BJ (cell line): ENCODE measurements at regions not wholly inside any gene's neighbourhood (a gene's known extent, or its start where the extent isn't known, plus 50 kb on each side); places are given as distances from the start of the nearest gene placed in this dataset.
"Not testable (repeated sequence)": the region's sequence is repeated elsewhere in the genome, so short reads cannot be mapped to it uniquely, and the experiment has no call there.

Experiments used
- CTCF ChIA-PET: fragments of 350-600 bp; formaldehyde crosslinking; extraction: SDS; loops from one replicate; lab custom pipeline; 2021; ENCODE audit warnings: antibody characterized with exemption, inconsistent platforms; lab: Yijun Ruan, JAX
- POLR2A ChIA-PET: fragments of 300-600 bp; sonication (Branson Sonifier 250); formaldehyde crosslinking; extraction: SDS; loops from one replicate; lab custom pipeline; 2021; ENCODE audit warnings: antibody characterized with exemption; lab: Charles Lee
- DNase-seq: peaks from one replicate; pipeline ENCODE4 v3.0.0-alpha.2; 2011; ENCODE audit warnings: low read depth
- H3K27me3 ChIP-seq: 2 replicates; pipeline ENCODE4 v1.6.0; 2011; ENCODE audit warnings: low read length; ENCODE audit not compliant: control insufficient read depth, insufficient read depth
- H3K36me3 ChIP-seq: 2 replicates; pipeline ENCODE4 v1.5.1; 2011; ENCODE audit warnings: low read length; ENCODE audit not compliant: control insufficient read depth, insufficient read depth
- H3K4me3 ChIP-seq: 2 replicates; pipeline ENCODE4 v1.5.1; 2011; ENCODE audit warnings: low read depth, mild to moderate bottlenecking, control low read depth, low read length
- CTCF ChIP-seq: IDR thresholded peaks from 2 replicates; pipeline ENCODE4 v1.5.1; 2011; ENCODE audit warnings: low read depth, mild to moderate bottlenecking, control low read depth, inconsistent platforms, low read length, moderate library complexity; ENCODE audit not compliant: insufficient read depth

GRCh38 chr6:16885411-16886160 is 124.3 kb upstream of the ATXN1 start:
- H3K27me3 ChIP-seq = no peaks in the 10 kb centered on the region
- POLR2A ChIA-PET = no interaction called here
- no peak overlapping the region for H3K4me3 ChIP-seq
- H3K36me3 ChIP-seq = no peaks in the 10 kb centered on the region
- CTCF ChIA-PET = no interaction called here
- no peak for TF ChIP-seq CTCF
- DNase-seq = no peak

GRCh38 chr6:16884526-16884925 is 123.3 kb upstream of the ATXN1 start:
- POLR2A ChIA-PET = no interaction called here
- H3K4me3 ChIP-seq = no peak overlapping the region
- no peak for DNase-seq
- no peaks in the 10 kb centered on the region for H3K36me3 ChIP-seq
- no peak for TF ChIP-seq CTCF
- no peaks in the 10 kb centered on the region for H3K27me3 ChIP-seq
- CTCF ChIA-PET = no interaction called here

- no peak for DNase-seq
- no peak for TF ChIP-seq CTCF
- ChIA-PET CTCF (no interaction called here), POLR2A (no interaction called here)
- Histone ChIP-seq H3K36me3 (no peaks in the 10 kb centered on the region), H3K27me3 (no peaks in the 10 kb centered on the region), H3K4me3 (no peak overlapping the region)
Observed at GRCh38 chr6:16883414-16883813, 122.2 kb upstream of the ATXN1 start.

- no peak for DNase-seq
- Histone ChIP-seq H3K27me3 (no peaks in the 10 kb centered on the region), H3K36me3 (no peaks in the 10 kb centered on the region), H3K4me3 (no peak overlapping the region)
- no peak for TF ChIP-seq CTCF
- ChIA-PET CTCF (no interaction called here), POLR2A (no interaction called here)
Observed at GRCh38 chr6:16882230-16882629, 121.0 kb upstream of the ATXN1 start.

GRCh38 chr6:16876852-16877251 is 115.6 kb upstream of the ATXN1 start:
- H3K27me3 ChIP-seq, CTCF ChIA-PET, H3K36me3 ChIP-seq, DNase-seq, H3K4me3 ChIP-seq, POLR2A ChIA-PET: not testable (repeated sequence)

- DNase-seq = no peak
Observed at GRCh38 chr6:16876201-16876600, 114.9 kb upstream of the ATXN1 start.

More at GRCh38 chr6:16876201-16876600, 114.9 kb upstream of the ATXN1 start:
- Histone ChIP-seq H3K27me3 (peaks cover 7% of the 10 kb centered on the region), H3K36me3 (no peaks in the 10 kb centered on the region), H3K4me3 (no peak overlapping the region)
- CTCF ChIA-PET = no interaction called here
- TF ChIP-seq CTCF = no peak
- POLR2A ChIA-PET = no interaction called here
